ENCODE measurements at regions not wholly inside any gene's neighbourhood (a gene's known extent, or its start where the extent isn't known, plus 50 kb on each side); places are given as distances from the start of the nearest gene placed in this dataset.

DNA sequence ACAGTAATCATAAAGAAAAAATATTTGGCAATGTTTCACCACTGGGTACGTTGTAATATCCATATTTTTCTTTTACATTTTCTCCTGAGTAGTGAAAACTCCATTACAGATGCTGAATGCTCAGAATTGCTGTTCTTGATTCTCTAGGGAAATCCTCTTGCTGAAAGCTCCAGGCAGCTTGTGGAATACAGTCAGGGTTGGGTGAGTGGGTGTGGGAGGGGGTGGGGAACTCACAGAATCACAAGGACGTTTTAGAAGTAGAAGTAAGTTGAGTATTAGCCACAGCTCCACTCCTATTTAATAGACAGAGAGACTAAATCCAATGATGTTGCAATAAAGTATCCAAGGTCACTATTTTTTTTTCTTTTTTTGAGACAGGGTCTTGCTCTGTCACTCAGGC, 1270.9 kb downstream of the TYW1 start:
- H3K27me3 ChIP-seq (ENCODE audit: control insufficient read depth, insufficient read depth, low read length), result no peaks in the 10 kb centered on the region
- 83% methylated on average over 1 of the region's 2 CpGs for WGBS (ENCODE audit: insufficient coverage)
- no peak overlapping the region for H3K27ac ChIP-seq (ENCODE audit: low read length)
- H3K9me3 ChIP-seq (ENCODE audit: control insufficient read depth, insufficient read depth, low read length), result peaks cover 17% of the 10 kb centered on the region
- H3K4me3 Mint-ChIP-seq, result no peak overlapping the region
- H3K9me3 Mint-ChIP-seq, result peaks cover 16% of the 10 kb centered on the region in 2 donors
- ATAC-seq (no peak), DNase-seq (no peak)
- intact Hi-C loops (cut with micrococcal nuclease), result no loop called here
- no peaks in the 10 kb centered on the region for H3K4me1 ChIP-seq (ENCODE audit: control insufficient read depth, insufficient read depth, low read length)
- no peaks in the 10 kb centered on the region for H3K36me3 ChIP-seq (ENCODE audit: control insufficient read depth, insufficient read depth, low read length)
- H3K36me3 Mint-ChIP-seq, result no peaks in the 10 kb centered on the region
- H3K4me1 Mint-ChIP-seq, result no peaks in the 10 kb centered on the region
- no peak overlapping the region for H3K4me3 ChIP-seq (ENCODE audit: low read length)
- TF ChIP-seq, protein P1, sequence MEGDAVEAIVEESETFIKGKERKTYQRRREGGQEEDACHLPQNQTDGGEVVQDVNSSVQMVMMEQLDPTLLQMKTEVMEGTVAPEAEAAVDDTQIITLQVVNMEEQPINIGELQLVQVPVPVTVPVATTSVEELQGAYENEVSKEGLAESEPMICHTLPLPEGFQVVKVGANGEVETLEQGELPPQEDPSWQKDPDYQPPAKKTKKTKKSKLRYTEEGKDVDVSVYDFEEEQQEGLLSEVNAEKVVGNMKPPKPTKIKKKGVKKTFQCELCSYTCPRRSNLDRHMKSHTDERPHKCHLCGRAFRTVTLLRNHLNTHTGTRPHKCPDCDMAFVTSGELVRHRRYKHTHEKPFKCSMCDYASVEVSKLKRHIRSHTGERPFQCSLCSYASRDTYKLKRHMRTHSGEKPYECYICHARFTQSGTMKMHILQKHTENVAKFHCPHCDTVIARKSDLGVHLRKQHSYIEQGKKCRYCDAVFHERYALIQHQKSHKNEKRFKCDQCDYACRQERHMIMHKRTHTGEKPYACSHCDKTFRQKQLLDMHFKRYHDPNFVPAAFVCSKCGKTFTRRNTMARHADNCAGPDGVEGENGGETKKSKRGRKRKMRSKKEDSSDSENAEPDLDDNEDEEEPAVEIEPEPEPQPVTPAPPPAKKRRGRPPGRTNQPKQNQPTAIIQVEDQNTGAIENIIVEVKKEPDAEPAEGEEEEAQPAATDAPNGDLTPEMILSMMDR (IDR thresholded peaks at IDR 0.05), result no peak
- H3K27ac Mint-ChIP-seq, result no peak overlapping the region
- H3K27me3 Mint-ChIP-seq (ENCODE audit: low read depth in 2 of 2), result no peaks in the 10 kb centered on the region

DNA sequence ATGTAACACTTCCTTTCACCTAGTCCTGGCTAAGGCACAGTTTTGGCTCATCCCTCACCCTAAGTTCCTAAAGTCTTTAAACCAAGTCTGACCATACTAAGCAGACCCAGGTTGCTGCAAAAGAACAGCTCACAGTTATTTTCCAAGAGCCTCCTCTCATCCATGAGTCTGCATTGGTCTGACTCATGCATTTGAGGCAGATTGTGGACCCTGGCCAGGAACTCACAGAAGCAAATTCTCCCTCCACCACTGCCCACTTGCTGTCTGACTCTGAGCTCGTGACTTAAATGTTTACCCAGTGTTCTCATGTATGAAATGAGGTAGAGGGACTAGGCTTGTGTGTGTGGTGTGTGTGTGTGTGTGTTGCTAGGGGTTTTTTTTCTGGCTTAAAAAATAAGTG, 1272.8 kb downstream of the TYW1 start:
- H3K4me1 Mint-ChIP-seq, result no peaks in the 10 kb centered on the region
- H3K27ac Mint-ChIP-seq, result no peak overlapping the region
- Histone ChIP-seq H3K27ac (ENCODE audit: low read length) (no peak overlapping the region), H3K4me1 (ENCODE audit: control insufficient read depth, insufficient read depth, low read length) (no peaks in the 10 kb centered on the region), H3K9me3 (ENCODE audit: control insufficient read depth, insufficient read depth, low read length) (peaks cover 20% of the 10 kb centered on the region), H3K27me3 (ENCODE audit: control insufficient read depth, insufficient read depth, low read length) (no peaks in the 10 kb centered on the region), H3K36me3 (ENCODE audit: control insufficient read depth, insufficient read depth, low read length) (no peaks in the 10 kb centered on the region), H3K4me3 (ENCODE audit: low read length) (no peak overlapping the region)
- ATAC-seq (no peak), DNase-seq (no peak)
- intact Hi-C loops (cut with micrococcal nuclease), result no loop called here
- no peak overlapping the region for H3K4me3 Mint-ChIP-seq
- H3K27me3 Mint-ChIP-seq (ENCODE audit: low read depth in 2 of 2), result no peaks in the 10 kb centered on the region
- H3K36me3 Mint-ChIP-seq, result no peaks in the 10 kb centered on the region
- no CpG with 5 or more reads among the region's 1 CpG for WGBS (ENCODE audit: insufficient coverage)
- peaks cover 10 to 12% of the 10 kb centered on the region in 2 donors for H3K9me3 Mint-ChIP-seq
- TF ChIP-seq, protein P1 (IDR thresholded peaks at IDR 0.05), result no peak

DNA sequence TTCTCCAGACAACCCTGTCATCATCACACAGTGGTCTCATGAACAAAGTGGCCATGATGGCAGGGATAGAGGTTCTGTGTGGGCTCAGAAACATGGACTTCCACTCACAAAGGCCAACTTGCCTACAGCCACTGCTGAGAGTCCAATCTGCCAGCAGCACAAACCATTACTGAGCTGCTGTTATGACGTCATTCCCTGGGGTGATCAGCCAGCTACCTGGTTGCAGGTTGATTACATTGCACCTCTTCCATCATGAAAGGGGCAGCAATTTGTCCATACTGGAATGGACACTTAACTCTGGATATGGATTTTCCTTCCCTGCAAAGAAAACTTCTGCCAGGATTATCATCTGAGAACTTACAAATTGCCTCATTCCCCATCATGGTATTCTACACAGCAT, 1275.9 kb downstream of the TYW1 start:
- Mint-ChIP-seq H3K4me1 (no peaks in the 10 kb centered on the region), H3K4me3 (no peak overlapping the region), H3K27ac (no peak overlapping the region), H3K27me3 (ENCODE audit: low read depth in 2 of 2) (no peaks in the 10 kb centered on the region), H3K36me3 (no peaks in the 10 kb centered on the region), H3K9me3 (peaks cover 6 to 8% of the 10 kb centered on the region in 2 donors)
- Histone ChIP-seq H3K4me1 (ENCODE audit: control insufficient read depth, insufficient read depth, low read length) (no peaks in the 10 kb centered on the region), H3K9me3 (ENCODE audit: control insufficient read depth, insufficient read depth, low read length) (peaks cover 7% of the 10 kb centered on the region), H3K27me3 (ENCODE audit: control insufficient read depth, insufficient read depth, low read length) (no peaks in the 10 kb centered on the region), H3K36me3 (ENCODE audit: control insufficient read depth, insufficient read depth, low read length) (no peaks in the 10 kb centered on the region), H3K27ac (ENCODE audit: low read length) (no peak overlapping the region), H3K4me3 (ENCODE audit: low read length) (no peak overlapping the region)
- ATAC-seq (no peak), DNase-seq (no peak)
- TF ChIP-seq, protein P1 (IDR thresholded peaks at IDR 0.05), result no peak
- intact Hi-C loops (cut with micrococcal nuclease), result no loop called here
- WGBS (ENCODE audit: insufficient coverage), result 91% methylated on average over 1 of the region's 1 CpG

DNA sequence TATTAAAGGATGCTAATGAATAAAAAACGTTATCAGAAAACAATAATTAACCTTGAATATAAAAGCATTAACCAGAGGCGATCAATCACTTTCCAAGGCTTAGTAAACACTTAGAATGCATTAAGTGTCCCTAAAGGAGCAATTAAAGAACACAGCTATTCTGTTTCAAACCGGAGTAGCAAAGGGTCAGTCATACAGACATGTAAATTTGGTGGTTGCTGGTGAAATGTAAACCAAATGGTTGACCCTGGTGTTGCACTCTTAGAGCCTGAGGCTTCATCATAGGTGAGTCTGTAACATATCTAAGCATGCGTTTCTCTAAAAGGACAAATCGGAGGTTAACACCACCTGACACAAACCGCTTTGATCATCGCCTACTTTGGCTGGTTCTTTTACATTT, 1280.1 kb downstream of the TYW1 start:
- no peak overlapping the region for H3K4me3 Mint-ChIP-seq
- no peaks in the 10 kb centered on the region for H3K36me3 Mint-ChIP-seq
- TF ChIP-seq, protein P1 (IDR thresholded peaks at IDR 0.05), result no peak
- no peaks in the 10 kb centered on the region for H3K4me1 Mint-ChIP-seq
- H3K27ac Mint-ChIP-seq, result no peak overlapping the region
- DNase-seq (no peak), ATAC-seq (no peak)
- H3K27me3 Mint-ChIP-seq (ENCODE audit: low read depth in 2 of 2), result no peaks in the 10 kb centered on the region
- H3K27me3 ChIP-seq (ENCODE audit: control insufficient read depth, insufficient read depth, low read length), result no peaks in the 10 kb centered on the region
- H3K4me3 ChIP-seq (ENCODE audit: low read length), result no peak overlapping the region
- H3K4me1 ChIP-seq (ENCODE audit: control insufficient read depth, insufficient read depth, low read length), result no peaks in the 10 kb centered on the region
- H3K9me3 Mint-ChIP-seq, result peaks cover 0 to 2% of the 10 kb centered on the region in 2 donors
- WGBS (ENCODE audit: insufficient coverage), result 97% methylated on average over 3 of the region's 7 CpGs
- intact Hi-C loops (cut with micrococcal nuclease), result no loop called here
- peaks cover 19% of the 10 kb centered on the region for H3K9me3 ChIP-seq (ENCODE audit: control insufficient read depth, insufficient read depth, low read length)
- H3K36me3 ChIP-seq (ENCODE audit: control insufficient read depth, insufficient read depth, low read length), result no peaks in the 10 kb centered on the region
- no peak overlapping the region for H3K27ac ChIP-seq (ENCODE audit: low read length)

All from natural killer cell (primary cell).